ENCODE measurements at regions not wholly inside any gene's neighbourhood (a gene's known extent, or its start where the extent isn't known, plus 50 kb on each side); places are given as distances from the start of the nearest gene placed in this dataset.
"Not testable (repeated sequence)": the region's sequence is repeated elsewhere in the genome, so short reads cannot be mapped to it uniquely, and the experiment has no call there.

DNA sequence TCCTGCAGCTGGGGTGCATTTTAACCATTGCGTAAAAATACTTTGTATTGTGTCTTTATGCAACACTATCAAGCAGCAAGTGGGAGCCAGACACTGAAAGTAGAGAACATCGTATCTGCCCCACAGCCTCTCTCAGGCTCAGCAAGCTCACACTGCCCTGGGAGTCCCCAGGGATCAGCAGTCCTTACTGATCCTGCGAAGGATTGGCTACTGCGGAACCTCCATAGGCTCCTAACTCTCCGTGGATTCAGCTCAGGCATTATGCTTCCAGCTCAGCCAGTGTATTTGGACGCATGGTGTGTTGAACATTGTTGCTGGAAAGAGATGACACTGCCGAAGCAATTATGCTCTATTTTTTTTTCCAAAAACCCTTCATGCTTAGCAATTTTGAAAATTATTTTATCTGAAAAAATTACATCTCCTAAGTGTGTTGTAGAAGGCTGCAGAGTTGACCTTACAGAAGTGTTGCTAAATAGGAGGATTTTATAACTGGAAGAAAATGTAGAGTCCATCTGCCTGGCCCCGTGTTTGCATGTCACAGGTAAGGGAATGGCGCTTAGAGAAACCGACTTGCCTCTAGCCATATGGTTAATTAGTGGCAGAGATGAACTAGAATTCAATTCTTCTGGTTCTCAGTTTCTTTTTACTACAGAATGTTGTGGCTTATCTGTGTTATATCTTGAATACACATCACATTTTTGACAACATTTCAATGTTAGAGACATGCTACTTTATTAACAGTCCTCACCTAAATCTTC, 276.4 kb upstream of the COBL start:
- no peak for DNase-seq (ENCODE audit: low read depth in 4 of 4, low spot score in 3 of 4)

DNA sequence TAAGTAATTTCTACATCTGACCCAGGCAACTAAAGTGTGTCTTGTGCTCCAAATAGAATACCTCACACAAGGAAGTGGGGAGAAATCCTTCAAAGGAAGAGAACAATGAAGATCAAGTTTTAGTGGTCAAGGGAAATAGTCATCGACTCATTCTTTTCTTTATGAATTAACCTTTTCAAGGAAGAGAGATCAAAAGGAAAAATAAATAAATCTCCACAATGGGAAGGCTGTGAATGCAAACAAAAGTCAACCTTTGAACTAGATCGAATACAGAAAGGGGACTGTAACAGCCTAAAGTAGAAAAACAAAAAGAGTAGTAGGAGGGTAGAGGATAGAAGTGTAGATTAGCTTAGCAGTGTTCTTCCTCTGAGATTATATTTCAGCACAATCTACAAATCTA, 274.6 kb upstream of the COBL start:
- DNase-seq (ENCODE audit: low read depth in 4 of 4, low spot score in 3 of 4) = no peak

GRCh38 chr7:51590746-51591145, 274.1 kb upstream of the COBL start:
- no peak for DNase-seq (ENCODE audit: low read depth in 4 of 4, low spot score in 3 of 4)

DNA sequence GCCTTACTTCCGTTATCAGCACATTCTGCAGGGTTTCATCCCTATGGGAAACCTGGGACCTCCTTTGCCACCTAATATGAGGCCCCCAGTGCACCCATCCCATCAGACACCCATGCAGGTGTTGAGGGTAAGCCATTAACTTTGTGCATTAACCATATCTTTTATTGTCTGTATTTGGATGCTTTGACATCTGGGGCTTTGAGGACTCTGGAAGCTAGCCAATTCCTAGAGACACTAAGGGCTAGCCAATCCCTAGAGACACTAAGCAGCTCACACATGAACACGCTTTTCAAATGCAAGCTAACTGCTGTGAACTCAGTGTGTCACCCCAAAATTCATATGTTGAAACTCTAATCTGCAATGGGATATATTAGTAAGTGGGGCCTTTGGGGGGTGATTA, 272.5 kb upstream of the COBL start:
- no peak for DNase-seq (ENCODE audit: low read depth in 4 of 4, low spot score in 3 of 4)

- DNase-seq (ENCODE audit: low read depth in 4 of 4, low spot score in 3 of 4) = peak in 1 of 4 donors; percentile 1
Measured at GRCh38 chr7:51587604-51588003, 271.0 kb upstream of the COBL start.

DNA sequence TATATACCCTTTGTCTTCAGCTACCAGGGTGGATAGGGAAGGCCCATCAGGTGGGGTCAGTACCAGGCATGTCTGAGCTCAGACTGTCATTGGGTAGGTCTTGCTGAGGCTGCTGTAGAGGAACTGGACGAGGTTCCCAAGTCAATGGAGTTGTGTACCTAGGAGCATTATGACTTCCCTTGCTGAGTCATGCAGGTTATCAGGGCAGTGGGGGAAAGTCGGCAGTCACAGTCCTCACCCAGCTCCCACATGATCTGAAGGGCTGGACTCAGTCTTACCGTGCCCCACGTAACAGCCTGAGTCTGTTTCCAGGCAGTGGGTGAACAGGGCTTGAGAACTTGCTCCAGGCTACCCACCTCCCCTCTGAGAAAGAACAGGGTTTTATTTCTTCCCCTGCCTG, 260.8 kb upstream of the COBL start:
- DNase-seq (ENCODE audit: low read depth in 4 of 4, low spot score in 3 of 4) = no peak

DNA sequence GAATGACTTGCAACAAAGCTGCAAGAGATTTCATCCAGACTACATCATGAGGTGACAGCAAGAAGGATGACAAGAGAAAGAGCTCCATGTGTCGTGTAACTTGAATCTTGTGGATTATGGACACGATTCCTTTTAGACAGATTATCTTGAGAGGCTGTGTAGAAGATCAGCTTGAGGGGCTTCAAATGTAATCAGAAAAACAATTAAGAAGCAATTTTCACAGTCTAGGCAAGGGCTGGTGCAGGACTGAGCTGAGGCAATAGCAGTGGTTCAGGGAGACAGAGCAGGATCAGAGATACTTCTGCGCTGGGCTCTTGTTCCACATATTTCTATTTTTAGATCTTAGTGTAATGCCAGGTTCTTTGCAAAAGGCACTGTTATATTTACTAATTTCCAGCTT, 253.0 kb upstream of the COBL start:
- DNase-seq (ENCODE audit: low read depth in 4 of 4, low spot score in 3 of 4) = no peak

DNA sequence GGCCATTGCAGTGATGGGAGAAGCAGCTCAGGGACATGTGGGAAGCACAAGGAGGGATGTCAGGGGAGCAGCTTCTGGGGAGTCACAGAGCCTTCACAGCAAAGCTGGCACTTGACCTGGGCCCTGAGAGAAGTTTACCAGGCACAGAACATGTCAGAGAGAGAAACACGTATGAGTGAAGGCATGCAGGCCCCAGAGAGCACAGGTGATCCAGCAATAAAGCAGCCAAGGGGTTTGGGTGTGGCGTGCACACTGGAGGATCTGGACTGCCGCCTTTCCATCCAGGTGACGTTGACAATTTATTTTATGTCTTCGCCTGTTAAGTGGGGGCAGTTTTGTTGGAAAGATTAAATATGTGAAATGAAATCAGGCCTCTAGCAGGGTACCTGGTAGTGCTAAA, 252.6 kb upstream of the COBL start:
- no peak for DNase-seq (ENCODE audit: low read depth in 4 of 4, low spot score in 3 of 4)

GRCh38 chr7:51551070-51551469, 234.5 kb upstream of the COBL start:
- DNase-seq (ENCODE audit: low read depth in 4 of 4, low spot score in 3 of 4) = no peak

DNA sequence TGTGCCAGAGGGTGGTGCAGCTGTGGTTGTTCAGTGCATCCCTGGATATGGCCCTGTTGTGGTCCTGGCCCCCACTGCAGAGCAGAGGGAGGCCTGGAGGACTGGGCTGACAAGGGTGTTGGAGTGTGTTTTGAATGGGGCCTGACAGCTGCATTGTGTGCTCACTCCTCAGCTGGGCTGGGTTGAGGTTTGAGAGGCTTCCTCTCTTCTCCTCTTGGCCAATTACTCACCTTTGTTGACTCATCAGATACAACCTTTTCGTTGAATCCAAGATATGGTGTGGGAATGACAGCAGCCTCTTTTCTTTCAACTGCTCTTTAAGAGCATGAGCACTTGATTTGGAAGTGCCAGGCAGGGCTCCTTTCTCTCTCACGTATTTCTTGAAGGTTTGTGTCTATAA, 228.5 kb upstream of the COBL start:
- no peak for DNase-seq (ENCODE audit: low read depth in 4 of 4, low spot score in 3 of 4)

GRCh38 chr7:51543801-51544553, 227.4 kb upstream of the COBL start:
- DNase-seq (ENCODE audit: low read depth in 4 of 4, low spot score in 3 of 4) = no peak

DNA sequence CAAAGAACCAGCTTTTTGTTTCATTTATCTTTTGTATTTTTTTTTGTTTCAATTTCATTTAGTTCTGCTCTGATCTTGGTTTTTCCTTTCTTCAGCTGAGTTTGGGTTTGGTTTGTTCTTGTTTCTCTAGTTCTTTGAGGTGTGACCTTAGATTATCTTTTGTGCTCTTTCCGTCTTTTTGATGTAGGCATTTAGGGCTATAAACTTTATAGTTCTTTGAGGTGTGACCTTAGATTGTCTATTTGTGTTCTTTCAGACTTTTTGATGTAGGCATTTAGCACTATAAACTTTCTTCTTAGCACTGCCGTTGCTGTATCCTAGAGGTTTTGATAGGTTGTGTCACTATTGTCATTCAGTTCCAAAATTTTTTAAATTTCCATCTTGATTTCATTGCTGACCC, 224.3 kb upstream of the COBL start:
- DNase-seq (ENCODE audit: low read depth in 4 of 4, low spot score in 3 of 4) = not testable (repeated sequence)

DNA sequence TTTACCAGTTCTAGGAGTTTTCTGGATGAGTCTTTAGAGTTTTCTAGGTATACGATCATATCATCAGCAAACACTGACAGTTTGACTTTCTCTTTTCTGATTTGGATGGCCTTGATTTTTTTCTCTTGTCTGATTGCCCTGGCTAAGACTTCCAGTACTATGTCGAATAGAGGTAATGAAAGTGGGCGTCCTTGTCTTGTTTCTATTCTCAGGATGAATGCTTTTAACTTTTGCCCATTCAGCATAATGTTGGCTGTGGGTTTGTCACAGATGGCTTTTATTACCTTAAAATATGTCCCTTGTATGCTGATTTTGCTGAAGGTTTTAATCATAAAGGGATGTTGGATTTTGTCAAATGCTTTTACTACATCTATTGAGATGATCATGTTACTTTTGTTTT, 223.2 kb upstream of the COBL start:
- DNase-seq (ENCODE audit: low read depth in 4 of 4, low spot score in 3 of 4) = no peak

GRCh38 chr7:51528172-51528571, 211.6 kb upstream of the COBL start:
- DNase-seq (ENCODE audit: low read depth in 4 of 4, low spot score in 3 of 4) = no peak

DNA sequence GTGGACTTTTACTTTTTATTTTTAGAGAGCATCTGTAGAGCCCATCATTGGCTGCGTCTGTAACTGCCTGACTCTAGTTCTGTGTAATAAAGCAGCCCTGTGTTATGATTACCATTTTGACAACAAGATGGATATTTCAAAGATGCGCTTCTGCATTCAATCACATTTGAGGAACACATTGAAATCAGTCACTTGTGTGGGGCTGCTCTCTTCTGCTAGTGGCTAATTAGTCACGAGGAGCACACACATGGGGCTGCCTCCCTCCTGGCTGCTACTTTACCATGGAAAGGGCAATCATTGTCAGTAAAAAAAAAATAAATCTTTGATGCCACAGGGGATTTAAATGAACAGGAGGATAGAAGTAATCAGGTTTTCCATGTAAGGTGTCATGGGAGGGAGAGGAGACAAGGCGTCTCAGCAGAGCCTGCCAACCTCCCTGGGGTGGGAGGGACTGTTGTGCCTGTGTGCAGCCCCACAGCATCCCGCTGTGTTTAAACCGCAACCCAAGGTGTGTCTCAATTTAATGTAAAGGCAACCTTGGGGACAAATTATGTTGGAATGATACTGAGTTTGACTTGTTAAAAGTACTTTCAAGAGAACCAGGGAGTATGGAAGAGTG, 205.2 kb upstream of the COBL start:
- DNase-seq (ENCODE audit: low read depth in 4 of 4, low spot score in 3 of 4) = no peak

DNA sequence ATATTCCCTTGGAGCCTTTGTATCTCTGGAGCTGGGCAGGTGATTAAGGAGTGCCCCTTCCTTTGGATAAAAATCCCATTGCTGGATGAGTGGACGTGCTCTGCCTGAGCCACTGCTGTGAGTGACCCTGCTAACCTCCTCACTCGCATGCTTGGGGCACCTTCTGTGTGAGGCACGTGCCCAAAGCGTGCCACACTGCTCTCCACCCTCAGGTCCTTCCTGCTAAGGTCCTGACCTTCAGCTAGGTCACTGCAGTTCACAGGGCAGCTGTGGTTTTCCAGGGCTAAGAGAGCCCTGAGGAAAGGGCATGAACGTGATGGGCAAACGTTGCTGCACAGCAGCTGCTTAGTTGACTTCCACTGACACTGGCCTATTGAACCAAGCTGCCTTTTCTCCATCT, 204.4 kb upstream of the COBL start:
- no peak for DNase-seq (ENCODE audit: low read depth in 4 of 4, low spot score in 3 of 4)

DNA sequence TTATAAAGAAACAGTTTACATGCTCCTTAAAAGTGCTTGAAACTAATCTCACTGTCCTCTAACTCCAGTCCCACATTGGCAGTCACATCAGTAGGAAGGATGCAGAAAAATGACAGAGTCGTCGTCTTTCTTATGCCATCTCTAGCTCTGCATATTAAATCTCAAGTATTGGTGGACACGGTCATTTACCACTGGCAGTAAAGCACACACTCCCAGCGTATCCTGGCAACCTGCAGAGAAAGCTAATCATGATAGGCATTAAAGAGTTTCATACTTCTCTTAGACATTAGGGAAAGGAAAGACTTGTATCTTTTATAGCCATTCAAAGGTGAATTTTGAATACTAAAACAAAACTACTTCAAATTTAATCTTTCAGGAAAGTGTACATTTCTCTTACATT, 202.0 kb upstream of the COBL start:
- DNase-seq (ENCODE audit: low read depth in 4 of 4, low spot score in 3 of 4) = no peak

GRCh38 chr7:51517187-51517586, 200.6 kb upstream of the COBL start:
- no peak for DNase-seq (ENCODE audit: low read depth in 4 of 4, low spot score in 3 of 4)

GRCh38 chr7:51501620-51502019, 185.0 kb upstream of the COBL start:
- no peak for DNase-seq (ENCODE audit: low read depth in 4 of 4, low spot score in 3 of 4)

DNA sequence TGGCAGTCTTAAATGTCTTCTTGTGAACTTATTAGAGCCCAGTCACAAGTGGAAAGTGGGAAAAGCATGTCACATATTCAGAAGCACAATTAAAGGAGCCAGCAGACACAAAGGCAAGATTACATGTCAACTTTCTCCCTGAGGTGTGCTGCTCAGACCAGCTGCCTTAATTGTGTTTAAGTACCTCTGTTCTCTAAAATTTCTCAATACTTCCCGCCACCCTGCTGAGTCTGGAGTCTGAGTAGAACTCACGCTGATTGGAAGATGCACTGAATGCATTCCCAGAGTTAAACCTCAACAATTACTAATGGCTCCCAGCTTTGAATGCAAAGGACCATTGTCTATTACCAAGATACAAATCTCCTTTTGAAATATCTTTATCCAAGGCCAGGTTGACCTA, 166.4 kb upstream of the COBL start:
- no peak for DNase-seq (ENCODE audit: low read depth in 4 of 4, low spot score in 3 of 4)

- no peak for DNase-seq (ENCODE audit: low read depth in 4 of 4, low spot score in 3 of 4)
Measured at GRCh38 chr7:51481421-51481820, 164.8 kb upstream of the COBL start.

GRCh38 chr7:51477819-51478218, 161.2 kb upstream of the COBL start:
- no peak for DNase-seq (ENCODE audit: low read depth in 4 of 4, low spot score in 3 of 4)

All from left renal pelvis (tissue), 4 donors.